SK-N-SH treated with all-trans-retinoic acid at 6 μM for 48 hours (cell line): ENCODE measurements at regions not wholly inside any gene's neighbourhood (a gene's known extent, or its start where the extent isn't known, plus 50 kb on each side); places are given as distances from the start of the nearest gene placed in this dataset.

Experiments used
- ARNTL ChIP-seq: fragments of 450-650 bp; formaldehyde crosslinking; IDR thresholded peaks from 2 replicates; pipeline ENCODE4 v1.5.0; 2020; ENCODE audit warnings: low read depth, mild to moderate bottlenecking, moderate library complexity, borderline replicate concordance
- OSR1 ChIP-seq: fragments of 250-450 bp; sonication (Bioruptor Pico); IDR thresholded peaks from 2 replicates; pipeline ENCODE4 v1.8.0; 2022; ENCODE audit warnings: moderate library complexity, mild to moderate bottlenecking, inconsistent platforms
- TOX ChIP-seq: fragments of 250-450 bp; sonication (Bioruptor Pico); IDR thresholded peaks from 2 replicates; pipeline ENCODE4 v1.8.0; 2021; ENCODE audit warnings: mild to moderate bottlenecking, moderate library complexity, borderline replicate concordance
- ZFP3 ChIP-seq: fragments of 250-450 bp; sonication (Bioruptor Pico); IDR thresholded peaks from 2 replicates; pipeline ENCODE4 v1.5.0; 2020; ENCODE audit warnings: mild to moderate bottlenecking, moderate library complexity
- ZNF565 ChIP-seq: fragments of 450-650 bp; formaldehyde crosslinking; conservative IDR thresholded peaks from 2 replicates; pipeline ENCODE4 v1.5.0; 2020; ENCODE audit warnings: low read depth, mild to moderate bottlenecking, moderate library complexity
- TF ChIP-seq, protein P1 (sequence below): fragments of 250-450 bp; sonication (Bioruptor Pico); IDR thresholded peaks from 2 replicates; pipeline ENCODE4 v1.8.0; 2020; ENCODE audit warnings: mild to moderate bottlenecking, moderate library complexity, borderline replicate concordance
- TF ChIP-seq, protein P2 (sequence below): fragments of 250-450 bp; sonication (Bioruptor Pico); IDR thresholded peaks from 2 replicates; pipeline ENCODE4 v1.5.0; 2020; ENCODE audit warnings: mild to moderate bottlenecking, moderate library complexity

DNA sequence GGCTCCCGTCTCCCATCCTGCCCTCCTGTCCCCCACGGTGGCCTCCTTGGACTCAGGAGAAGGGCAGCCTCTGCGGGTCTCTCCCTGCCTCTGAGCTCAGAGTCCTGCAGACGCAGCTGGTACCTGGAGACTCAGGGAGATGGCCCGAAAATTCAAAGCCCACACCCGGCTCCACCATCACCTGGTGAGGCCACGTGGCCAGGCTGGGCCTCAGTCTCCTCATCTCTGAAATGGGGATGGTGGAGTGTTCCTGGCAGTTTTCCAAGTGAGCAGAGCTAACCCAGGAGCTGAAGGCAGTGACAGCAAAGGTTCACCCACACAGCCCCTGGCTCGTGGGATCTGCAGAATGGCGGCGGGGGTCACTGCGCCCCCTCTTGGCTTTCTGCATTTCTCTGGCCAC is 62.1 kb upstream of the RXRA start:
- TF ChIP-seq TOX (CRISPR knock-in tag) (no peak), ZNF565 (CRISPR knock-in tag) (no peak), OSR1 (CRISPR knock-in tag) (no peak), ZFP3 (CRISPR knock-in tag) (no peak), ARNTL (CRISPR knock-in tag) (no peak)
- TF ChIP-seq, protein P1, sequence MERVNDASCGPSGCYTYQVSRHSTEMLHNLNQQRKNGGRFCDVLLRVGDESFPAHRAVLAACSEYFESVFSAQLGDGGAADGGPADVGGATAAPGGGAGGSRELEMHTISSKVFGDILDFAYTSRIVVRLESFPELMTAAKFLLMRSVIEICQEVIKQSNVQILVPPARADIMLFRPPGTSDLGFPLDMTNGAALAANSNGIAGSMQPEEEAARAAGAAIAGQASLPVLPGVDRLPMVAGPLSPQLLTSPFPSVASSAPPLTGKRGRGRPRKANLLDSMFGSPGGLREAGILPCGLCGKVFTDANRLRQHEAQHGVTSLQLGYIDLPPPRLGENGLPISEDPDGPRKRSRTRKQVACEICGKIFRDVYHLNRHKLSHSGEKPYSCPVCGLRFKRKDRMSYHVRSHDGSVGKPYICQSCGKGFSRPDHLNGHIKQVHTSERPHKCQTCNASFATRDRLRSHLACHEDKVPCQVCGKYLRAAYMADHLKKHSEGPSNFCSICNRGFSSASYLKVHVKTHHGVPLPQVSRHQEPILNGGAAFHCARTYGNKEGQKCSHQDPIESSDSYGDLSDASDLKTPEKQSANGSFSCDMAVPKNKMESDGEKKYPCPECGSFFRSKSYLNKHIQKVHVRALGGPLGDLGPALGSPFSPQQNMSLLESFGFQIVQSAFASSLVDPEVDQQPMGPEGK (CRISPR knock-in tag) = no peak
- TF ChIP-seq, protein P2, sequence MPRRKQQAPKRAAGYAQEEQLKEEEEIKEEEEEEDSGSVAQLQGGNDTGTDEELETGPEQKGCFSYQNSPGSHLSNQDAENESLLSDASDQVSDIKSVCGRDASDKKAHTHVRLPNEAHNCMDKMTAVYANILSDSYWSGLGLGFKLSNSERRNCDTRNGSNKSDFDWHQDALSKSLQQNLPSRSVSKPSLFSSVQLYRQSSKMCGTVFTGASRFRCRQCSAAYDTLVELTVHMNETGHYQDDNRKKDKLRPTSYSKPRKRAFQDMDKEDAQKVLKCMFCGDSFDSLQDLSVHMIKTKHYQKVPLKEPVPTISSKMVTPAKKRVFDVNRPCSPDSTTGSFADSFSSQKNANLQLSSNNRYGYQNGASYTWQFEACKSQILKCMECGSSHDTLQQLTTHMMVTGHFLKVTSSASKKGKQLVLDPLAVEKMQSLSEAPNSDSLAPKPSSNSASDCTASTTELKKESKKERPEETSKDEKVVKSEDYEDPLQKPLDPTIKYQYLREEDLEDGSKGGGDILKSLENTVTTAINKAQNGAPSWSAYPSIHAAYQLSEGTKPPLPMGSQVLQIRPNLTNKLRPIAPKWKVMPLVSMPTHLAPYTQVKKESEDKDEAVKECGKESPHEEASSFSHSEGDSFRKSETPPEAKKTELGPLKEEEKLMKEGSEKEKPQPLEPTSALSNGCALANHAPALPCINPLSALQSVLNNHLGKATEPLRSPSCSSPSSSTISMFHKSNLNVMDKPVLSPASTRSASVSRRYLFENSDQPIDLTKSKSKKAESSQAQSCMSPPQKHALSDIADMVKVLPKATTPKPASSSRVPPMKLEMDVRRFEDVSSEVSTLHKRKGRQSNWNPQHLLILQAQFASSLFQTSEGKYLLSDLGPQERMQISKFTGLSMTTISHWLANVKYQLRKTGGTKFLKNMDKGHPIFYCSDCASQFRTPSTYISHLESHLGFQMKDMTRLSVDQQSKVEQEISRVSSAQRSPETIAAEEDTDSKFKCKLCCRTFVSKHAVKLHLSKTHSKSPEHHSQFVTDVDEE = no peak
